Activated CD4-positive, alpha-beta memory T cell treated with anti-CD3 and anti-CD28 coated beads, Interleukin-2, amount 10 ng/mL, durations not matched to agents 7 days and 5 days (primary cell): ENCODE measurements at regions not wholly inside any gene's neighbourhood (a gene's known extent, or its start where the extent isn't known, plus 50 kb on each side); places are given as distances from the start of the nearest gene placed in this dataset.

Experiments used
- CTCF ChIA-PET: fragments of 350-600 bp; sonication (Branson Sonifier 250); formaldehyde crosslinking; loops from one replicate; lab custom pipeline; 2021; ENCODE audit warnings: antibody characterized with exemption, inconsistent platforms; lab: Charles Lee
- POLR2A ChIA-PET: fragments of 350-600 bp; sonication (Branson Sonifier 250); formaldehyde crosslinking; loops from one replicate; lab custom pipeline; 2021; ENCODE audit warnings: antibody characterized with exemption; lab: Charles Lee
- DNase-seq: peaks from one replicate; pipeline ENCODE4 v3.0.0-alpha.2; 2020
- H3K27ac Mint-ChIP-seq: one replicate; pipeline ENCODE4 v1.8.0; 2021; ENCODE audit warnings: mild to moderate bottlenecking, mixed read lengths
- H3K27me3 Mint-ChIP-seq: one replicate; pipeline ENCODE4 v1.8.0; 2021; ENCODE audit warnings: mixed read lengths
- H3K36me3 Mint-ChIP-seq: one replicate; pipeline ENCODE4 v1.8.0; 2021; ENCODE audit warnings: low read depth, mixed read lengths
- H3K4me1 Mint-ChIP-seq: one replicate; pipeline ENCODE4 v1.8.0; 2021; ENCODE audit warnings: mixed read lengths
- H3K4me3 Mint-ChIP-seq: one replicate; pipeline ENCODE4 v1.8.0; 2021; ENCODE audit warnings: mild to moderate bottlenecking, mixed read lengths
- H3K9me3 Mint-ChIP-seq: one replicate; pipeline ENCODE4 v1.8.0; 2021; ENCODE audit warnings: mixed read lengths

DNA sequence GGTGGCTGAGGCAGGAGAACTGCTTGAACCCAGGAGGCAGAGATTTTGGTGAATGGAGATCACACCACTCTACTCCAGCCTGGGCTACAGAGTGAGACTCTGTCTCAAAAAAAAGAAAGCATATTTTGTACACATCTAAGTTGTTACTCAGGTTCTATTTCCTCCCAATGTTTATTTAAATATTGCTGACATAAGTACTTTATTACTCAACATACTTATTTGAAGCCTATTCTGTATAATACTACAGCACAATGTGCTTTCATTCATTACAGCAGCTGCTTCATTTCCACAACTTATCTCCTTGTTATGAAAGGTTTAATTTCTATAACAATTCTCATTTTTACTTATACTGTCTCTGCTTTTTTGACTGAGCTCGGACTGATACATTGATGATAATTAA lies 495.7 kb downstream of the SLITRK1 start:
- no peak overlapping the region for H3K27ac Mint-ChIP-seq
- ChIA-PET CTCF (no interaction called here), POLR2A (no interaction called here)
- H3K27me3 Mint-ChIP-seq = no peaks in the 10 kb centered on the region
- DNase-seq = no peak
- H3K4me1 Mint-ChIP-seq = no peaks in the 10 kb centered on the region
- H3K36me3 Mint-ChIP-seq = no peaks in the 10 kb centered on the region
- no peak overlapping the region for H3K4me3 Mint-ChIP-seq
- H3K9me3 Mint-ChIP-seq = peaks cover 5% of the 10 kb centered on the region

DNA sequence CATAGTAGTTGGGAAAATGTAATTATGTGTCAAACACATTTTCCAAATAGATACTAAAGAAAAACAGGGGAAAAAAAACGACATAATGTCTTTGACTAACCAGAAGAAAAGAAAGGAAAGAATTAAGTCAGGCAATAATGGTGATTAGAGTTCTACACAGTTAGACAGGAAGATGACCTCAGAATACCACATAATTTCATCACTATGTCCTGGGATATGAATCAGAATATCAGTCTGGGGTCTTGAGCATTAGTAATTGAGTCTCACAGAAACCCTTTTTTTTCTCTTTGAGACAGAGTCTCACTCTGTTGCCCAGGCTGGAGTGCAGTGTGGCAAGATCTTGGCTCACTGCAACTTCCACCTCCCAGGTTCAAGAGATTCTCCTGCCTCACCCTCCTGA lies 503.4 kb downstream of the SLITRK1 start:
- CTCF ChIA-PET = no interaction called here
- H3K9me3 Mint-ChIP-seq = peaks cover 2% of the 10 kb centered on the region

DNA sequence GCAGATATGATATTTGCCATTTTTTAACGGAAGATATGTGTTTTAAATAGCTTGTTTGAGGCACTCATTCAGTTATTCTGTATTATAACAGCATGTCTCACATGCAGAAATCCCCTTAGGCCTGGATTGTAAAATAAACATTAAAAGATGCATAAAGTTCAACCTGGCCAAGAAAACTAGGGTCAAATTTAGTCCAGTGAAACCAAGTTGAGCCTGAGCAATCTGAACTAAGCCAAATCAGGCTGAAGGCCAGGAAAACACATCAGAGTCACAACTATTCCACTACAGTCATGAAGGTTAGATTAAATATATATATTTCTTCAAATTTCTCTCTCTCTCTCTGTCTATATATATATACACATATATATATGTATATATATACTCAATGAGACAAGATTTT lies 504.8 kb downstream of the SLITRK1 start:
- no peak for DNase-seq
- CTCF ChIA-PET = no interaction called here
- Mint-ChIP-seq H3K4me3 (no peak overlapping the region), H3K36me3 (no peaks in the 10 kb centered on the region), H3K9me3 (peaks cover 3% of the 10 kb centered on the region), H3K27ac (no peak overlapping the region), H3K27me3 (no peaks in the 10 kb centered on the region), H3K4me1 (no peaks in the 10 kb centered on the region)
- POLR2A ChIA-PET = no interaction called here

More for the DNA sequence above, 503.4 kb downstream of the SLITRK1 start:
- DNase-seq = no peak
- H3K27me3 Mint-ChIP-seq = no peaks in the 10 kb centered on the region
- H3K27ac Mint-ChIP-seq = no peak overlapping the region
- POLR2A ChIA-PET = no interaction called here
- H3K4me3 Mint-ChIP-seq = no peak overlapping the region
- H3K4me1 Mint-ChIP-seq = no peaks in the 10 kb centered on the region
- H3K36me3 Mint-ChIP-seq = no peaks in the 10 kb centered on the region

DNA sequence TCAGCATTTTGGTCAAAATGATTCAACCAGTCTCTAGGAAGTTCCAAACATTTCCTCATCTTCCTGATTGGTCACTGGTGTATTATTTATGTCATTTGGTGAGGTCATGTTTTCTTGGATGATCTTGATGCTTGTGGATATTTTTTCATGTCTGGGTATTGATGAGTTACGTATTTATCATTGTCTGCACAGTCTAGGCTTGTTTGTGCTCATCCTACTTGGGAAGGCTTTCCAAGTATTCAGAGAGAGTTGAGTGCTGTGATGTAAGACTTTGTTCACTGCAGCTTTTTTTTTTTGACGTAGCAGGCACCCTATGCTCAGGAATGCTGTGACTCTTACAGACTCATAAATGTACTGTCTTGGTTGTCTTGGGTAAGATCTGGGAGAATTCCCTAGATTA lies 509.5 kb downstream of the SLITRK1 start:
- no peaks in the 10 kb centered on the region for H3K27me3 Mint-ChIP-seq
- H3K36me3 Mint-ChIP-seq = no peaks in the 10 kb centered on the region
- no peak overlapping the region for H3K27ac Mint-ChIP-seq
- CTCF ChIA-PET = no interaction called here
- POLR2A ChIA-PET = no interaction called here
- H3K4me1 Mint-ChIP-seq = no peaks in the 10 kb centered on the region
- H3K9me3 Mint-ChIP-seq = peaks cover 2% of the 10 kb centered on the region
- DNase-seq = no peak
- H3K4me3 Mint-ChIP-seq = no peak overlapping the region

DNA sequence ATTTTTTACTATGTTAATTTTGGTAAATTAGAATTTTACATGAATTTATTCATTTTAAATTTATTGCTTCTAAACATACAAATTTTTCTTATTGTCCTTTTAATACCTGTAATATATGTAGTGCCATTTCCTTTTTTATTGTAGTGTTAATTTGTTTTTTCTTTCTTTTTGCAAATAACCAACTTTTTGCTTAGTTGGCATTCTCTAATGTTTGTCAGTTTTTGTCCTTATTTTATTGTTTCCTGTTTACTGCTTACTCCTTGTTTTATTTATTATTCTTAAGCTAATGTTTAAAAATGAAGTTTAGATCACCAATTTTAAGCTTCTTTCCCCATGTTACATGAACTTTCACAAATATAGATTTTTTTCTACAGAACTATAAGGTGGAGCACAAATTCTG lies 516.6 kb downstream of the SLITRK1 start:
- H3K4me3 Mint-ChIP-seq = no peak overlapping the region
- H3K4me1 Mint-ChIP-seq = no peaks in the 10 kb centered on the region
- no peaks in the 10 kb centered on the region for H3K9me3 Mint-ChIP-seq
- no peaks in the 10 kb centered on the region for H3K27me3 Mint-ChIP-seq
- CTCF ChIA-PET = no interaction called here
- no peak overlapping the region for H3K27ac Mint-ChIP-seq
- no peaks in the 10 kb centered on the region for H3K36me3 Mint-ChIP-seq
- no peak for DNase-seq
- POLR2A ChIA-PET = no interaction called here

DNA sequence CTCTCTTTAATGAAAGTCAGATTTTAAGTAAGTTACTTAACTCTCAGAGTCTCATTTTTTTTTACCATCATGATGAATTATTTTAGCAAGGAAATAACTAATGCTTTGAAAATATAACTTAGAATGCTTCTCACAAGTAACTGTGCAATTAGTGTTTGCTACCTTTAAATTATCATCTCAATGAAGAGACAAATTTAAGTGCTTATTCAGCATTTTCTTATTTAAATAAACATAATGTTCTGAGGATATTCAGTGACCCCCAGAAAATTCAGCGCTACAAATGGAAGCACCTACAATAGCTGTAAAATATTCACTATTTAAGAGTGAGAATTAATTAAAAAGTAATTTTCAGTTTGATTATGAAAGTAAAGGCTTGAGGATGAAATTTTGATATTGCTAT lies 527.2 kb downstream of the SLITRK1 start:
- Mint-ChIP-seq H3K27ac (no peak overlapping the region), H3K36me3 (no peaks in the 10 kb centered on the region), H3K4me1 (no peaks in the 10 kb centered on the region), H3K27me3 (no peaks in the 10 kb centered on the region), H3K4me3 (no peak overlapping the region), H3K9me3 (peaks cover 4% of the 10 kb centered on the region)
- ChIA-PET POLR2A (no interaction called here), CTCF (no interaction called here)
- DNase-seq = no peak

DNA sequence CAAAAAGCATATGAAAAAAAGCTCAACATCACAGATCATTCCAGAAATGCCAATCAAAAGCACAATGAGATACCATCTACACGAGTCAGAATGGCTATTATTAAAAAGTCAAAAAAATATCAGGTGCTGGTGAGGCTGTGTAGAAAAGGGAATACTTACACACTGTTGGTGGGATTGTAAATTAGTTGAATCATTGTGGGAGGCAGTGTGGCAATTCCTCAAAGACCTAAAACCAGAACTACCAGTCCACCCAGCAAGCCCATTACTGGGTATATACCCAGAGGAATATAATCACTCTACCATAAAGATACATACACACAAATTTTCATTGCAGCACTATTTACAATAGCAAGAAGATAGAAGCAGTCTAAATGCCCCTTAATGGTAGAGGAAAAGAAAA lies 529.9 kb downstream of the SLITRK1 start:
- H3K36me3 Mint-ChIP-seq = no peaks in the 10 kb centered on the region
- ChIA-PET CTCF (no interaction called here), POLR2A (no interaction called here)
- DNase-seq = no peak
- peaks cover 2% of the 10 kb centered on the region for H3K9me3 Mint-ChIP-seq
- no peak overlapping the region for H3K4me3 Mint-ChIP-seq
- no peak overlapping the region for H3K27ac Mint-ChIP-seq
- no peaks in the 10 kb centered on the region for H3K4me1 Mint-ChIP-seq
- H3K27me3 Mint-ChIP-seq = no peaks in the 10 kb centered on the region

DNA sequence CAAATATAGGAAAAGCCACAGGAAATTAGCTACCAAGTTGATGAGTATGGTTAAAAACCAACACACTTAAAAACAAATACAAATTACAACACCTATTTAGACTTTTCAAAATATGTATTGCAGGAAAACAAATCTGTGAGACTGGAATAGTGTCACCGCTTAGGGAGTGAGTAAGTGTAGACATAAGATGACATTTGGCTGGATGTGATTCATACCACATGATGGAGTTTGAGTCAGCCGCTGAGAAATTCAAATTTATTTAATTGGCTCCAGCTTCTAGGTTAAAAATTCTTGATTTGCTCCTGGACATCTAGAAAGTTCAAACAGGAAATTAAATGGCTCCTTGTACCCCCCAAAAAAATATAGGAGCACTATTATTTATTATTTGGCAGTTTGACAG lies 531.7 kb downstream of the SLITRK1 start:
- ChIA-PET POLR2A (no interaction called here), CTCF (no interaction called here)
- DNase-seq = no peak
- no peak overlapping the region for H3K27ac Mint-ChIP-seq
- H3K27me3 Mint-ChIP-seq = no peaks in the 10 kb centered on the region
- H3K4me3 Mint-ChIP-seq = no peak overlapping the region
- H3K36me3 Mint-ChIP-seq = no peaks in the 10 kb centered on the region
- no peaks in the 10 kb centered on the region for H3K4me1 Mint-ChIP-seq
- H3K9me3 Mint-ChIP-seq = peaks cover 2% of the 10 kb centered on the region

DNA sequence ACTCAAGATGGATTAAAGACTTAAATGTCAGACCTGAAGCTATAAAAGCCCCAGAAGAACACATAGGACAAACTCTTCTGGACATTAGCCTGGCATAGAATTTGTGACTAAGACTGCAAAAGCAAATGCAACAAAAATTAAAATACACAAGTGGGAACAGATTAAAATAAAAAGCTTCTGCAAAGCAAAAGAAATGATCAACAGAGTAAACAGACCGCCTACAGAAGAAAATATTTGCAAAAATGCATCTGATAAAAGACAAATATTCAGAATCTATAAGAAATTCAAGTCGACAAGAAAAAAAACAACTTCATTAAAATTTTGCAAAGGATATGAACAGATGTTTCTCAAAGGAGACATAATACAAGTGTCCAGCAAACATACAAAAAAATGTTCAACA lies 537.8 kb downstream of the SLITRK1 start:
- Mint-ChIP-seq H3K27ac (no peak overlapping the region), H3K4me1 (no peaks in the 10 kb centered on the region), H3K4me3 (no peak overlapping the region), H3K27me3 (no peaks in the 10 kb centered on the region), H3K9me3 (peaks cover 7% of the 10 kb centered on the region), H3K36me3 (no peaks in the 10 kb centered on the region)
- no peak for DNase-seq
- CTCF ChIA-PET = no interaction called here
- POLR2A ChIA-PET = no interaction called here

DNA sequence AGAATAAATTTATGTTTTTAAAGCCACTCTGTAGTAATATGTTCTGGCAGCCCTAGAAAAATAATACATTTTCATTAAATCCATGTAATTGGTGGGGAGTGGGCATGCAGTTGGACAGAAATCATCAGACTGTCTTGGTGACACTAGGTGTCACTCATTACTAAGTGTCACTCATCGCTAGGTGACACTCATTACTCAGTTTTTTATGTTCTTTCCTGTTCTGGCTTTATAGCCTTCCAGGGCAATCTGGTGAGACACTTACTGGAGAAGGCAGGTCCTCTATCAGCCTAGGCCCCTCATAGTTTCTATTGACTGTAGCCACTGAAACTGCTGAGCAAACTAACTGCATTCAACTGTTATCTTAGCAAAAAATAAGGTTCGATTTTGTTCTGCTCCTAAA lies 542.1 kb downstream of the SLITRK1 start:
- H3K4me3 Mint-ChIP-seq = no peak overlapping the region
- POLR2A ChIA-PET = no interaction called here

DNA sequence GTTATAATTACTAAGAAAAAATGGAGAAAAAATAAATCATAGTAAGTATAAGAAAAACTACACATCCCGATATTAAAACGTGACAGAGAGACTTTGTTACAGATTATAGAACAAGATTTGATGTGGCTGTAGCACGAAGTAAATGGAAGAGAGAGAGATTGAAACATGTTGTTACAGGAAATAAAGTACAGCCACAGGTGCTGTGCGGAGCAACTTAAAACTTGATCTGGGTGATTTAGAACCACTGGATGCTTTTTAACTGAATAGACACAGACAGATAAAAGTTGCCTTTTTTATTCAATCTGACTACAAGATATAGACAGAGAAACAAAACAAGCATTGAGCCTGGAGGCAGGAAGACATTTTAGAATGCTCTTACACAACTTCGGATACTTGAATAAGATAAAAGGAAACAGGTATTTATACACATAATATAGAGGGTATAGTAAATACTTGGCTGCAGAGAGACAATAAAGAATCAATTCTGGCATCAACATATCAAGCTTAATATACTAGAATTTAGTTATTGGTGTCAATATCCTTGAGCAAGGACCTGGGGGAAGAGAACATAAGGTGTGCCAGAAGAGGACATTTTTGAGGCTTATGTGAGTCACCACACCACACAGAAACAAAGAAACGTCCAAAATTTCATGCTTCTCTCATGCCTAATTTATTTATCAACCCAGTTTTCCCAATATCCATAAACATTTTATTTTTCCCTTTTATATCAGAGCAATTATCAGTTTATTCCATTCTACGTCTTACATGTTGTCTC lies 548.5 kb downstream of the SLITRK1 start:
- no peak for DNase-seq
- no peaks in the 10 kb centered on the region for H3K27me3 Mint-ChIP-seq
- no peaks in the 10 kb centered on the region for H3K4me1 Mint-ChIP-seq

More for the DNA sequence above, 542.1 kb downstream of the SLITRK1 start:
- DNase-seq = no peak
- peaks cover 7% of the 10 kb centered on the region for H3K9me3 Mint-ChIP-seq
- CTCF ChIA-PET = no interaction called here
- H3K36me3 Mint-ChIP-seq = no peaks in the 10 kb centered on the region
- no peaks in the 10 kb centered on the region for H3K4me1 Mint-ChIP-seq
- no peak overlapping the region for H3K27ac Mint-ChIP-seq
- H3K27me3 Mint-ChIP-seq = no peaks in the 10 kb centered on the region

DNA sequence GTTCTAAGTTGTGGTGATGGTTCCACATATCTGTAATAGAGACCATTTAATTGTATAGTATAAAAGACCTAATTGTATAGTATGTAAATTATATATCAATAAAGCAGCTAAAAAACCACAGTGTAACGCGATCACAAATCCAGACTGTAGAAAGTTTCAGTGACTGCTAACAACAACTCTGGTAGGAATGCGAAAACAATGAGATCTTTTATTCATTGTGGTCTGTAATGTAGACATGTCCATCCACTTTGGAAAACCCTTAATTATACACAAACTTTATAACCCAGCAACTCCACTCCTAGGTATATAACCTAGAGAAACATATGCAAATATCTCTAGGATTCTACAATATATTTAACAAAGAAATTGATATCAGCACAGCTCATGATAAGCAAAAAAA lies 549.5 kb downstream of the SLITRK1 start:
- Mint-ChIP-seq H3K36me3 (no peaks in the 10 kb centered on the region), H3K9me3 (peaks cover 5% of the 10 kb centered on the region), H3K4me3 (no peak overlapping the region), H3K4me1 (no peaks in the 10 kb centered on the region), H3K27me3 (no peaks in the 10 kb centered on the region), H3K27ac (no peak overlapping the region)
- no peak for DNase-seq
- ChIA-PET POLR2A (no interaction called here), CTCF (no interaction called here)

More for the DNA sequence above, 548.5 kb downstream of the SLITRK1 start:
- ChIA-PET CTCF (no interaction called here), POLR2A (no interaction called here)
- Mint-ChIP-seq H3K36me3 (no peaks in the 10 kb centered on the region), H3K4me3 (no peak overlapping the region), H3K27ac (no peak overlapping the region), H3K9me3 (peaks cover 4% of the 10 kb centered on the region)

DNA sequence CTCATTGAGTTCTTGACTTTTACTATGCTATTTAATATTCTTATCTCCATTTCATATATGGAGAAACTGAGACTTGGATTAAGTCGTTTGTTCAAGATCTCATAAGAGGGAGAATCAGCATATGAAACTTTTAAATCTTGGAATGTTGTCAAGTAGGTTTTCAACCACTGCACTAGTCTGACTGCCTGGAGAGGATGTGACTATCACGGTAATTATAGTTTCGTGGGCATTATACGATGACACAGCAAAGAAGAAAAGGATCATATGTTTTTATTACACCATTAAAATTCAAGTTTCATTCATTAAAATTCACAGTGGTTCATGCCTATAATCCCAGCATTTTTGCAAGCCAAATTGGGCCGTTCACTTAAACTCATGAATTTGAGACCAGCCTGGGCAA lies 555.2 kb downstream of the SLITRK1 start:
- Mint-ChIP-seq H3K36me3 (no peaks in the 10 kb centered on the region), H3K4me1 (no peaks in the 10 kb centered on the region), H3K27me3 (no peaks in the 10 kb centered on the region), H3K9me3 (peaks cover 19% of the 10 kb centered on the region), H3K4me3 (no peak overlapping the region), H3K27ac (no peak overlapping the region)
- ChIA-PET CTCF (no interaction called here), POLR2A (no interaction called here)
- DNase-seq = no peak

DNA sequence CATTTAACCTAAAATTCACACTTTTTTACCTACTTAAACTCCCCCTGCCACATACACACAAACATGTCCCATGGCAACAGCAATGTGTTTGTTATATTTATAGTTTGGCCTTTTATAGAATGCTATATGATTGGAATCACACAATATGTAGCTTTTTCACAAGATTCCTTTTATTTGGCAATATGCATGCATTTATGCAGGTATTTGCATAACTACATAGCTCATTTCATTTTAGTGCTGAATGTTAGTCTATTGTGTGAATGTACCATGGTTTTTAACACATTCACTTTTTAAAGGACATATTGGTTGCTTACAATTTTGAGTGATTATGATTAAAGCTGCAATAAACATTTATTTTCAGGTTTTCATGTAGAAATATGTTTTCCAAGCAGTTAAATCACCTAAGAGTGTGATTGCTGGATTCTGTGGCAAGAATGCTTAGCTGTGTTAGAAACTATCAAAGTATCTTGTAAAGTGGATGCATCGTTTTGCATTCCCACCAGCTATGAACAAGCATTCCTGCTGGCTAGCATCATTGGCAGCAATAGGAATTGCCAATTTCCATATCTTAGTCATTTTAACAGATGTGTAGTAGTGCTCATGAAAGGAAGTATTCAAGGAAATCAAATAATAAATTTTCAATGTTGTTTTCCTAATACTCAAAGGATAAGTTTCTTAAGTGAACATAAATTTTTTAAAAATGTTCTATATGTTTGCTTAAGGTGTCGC lies 557.0 kb downstream of the SLITRK1 start:
- no peaks in the 10 kb centered on the region for H3K36me3 Mint-ChIP-seq
- CTCF ChIA-PET = no interaction called here
- no peaks in the 10 kb centered on the region for H3K27me3 Mint-ChIP-seq
- DNase-seq = no peak
- no peaks in the 10 kb centered on the region for H3K4me1 Mint-ChIP-seq
- H3K27ac Mint-ChIP-seq = no peak overlapping the region
- no peak overlapping the region for H3K4me3 Mint-ChIP-seq
- POLR2A ChIA-PET = no interaction called here
- H3K9me3 Mint-ChIP-seq = peaks cover 15% of the 10 kb centered on the region
